Stomach smooth muscle (tissue), 2 donors: ENCODE measurements at regions not wholly inside any gene's neighbourhood (a gene's known extent, or its start where the extent isn't known, plus 50 kb on each side); places are given as distances from the start of the nearest gene placed in this dataset.

Source experiments
- H3K27ac ChIP-seq: one replicate; pipeline ENCODE4 v1.7.0; 2013; ENCODE audit warnings: mild to moderate bottlenecking, low read length, inconsistent platforms
- H3K27me3 ChIP-seq, 2 donors: one replicate each; pipeline ENCODE4 v1.7.0; 2013; ENCODE audit warnings: low read length in 2 of 2; ENCODE audit not compliant: insufficient read depth in 2 of 2, control insufficient read depth in 1 of 2
- H3K36me3 ChIP-seq, 2 donors: one replicate each; pipeline ENCODE4 v1.7.0; 2013; ENCODE audit warnings: low read length in 2 of 2; ENCODE audit not compliant: control insufficient read depth in 2 of 2, insufficient read depth in 2 of 2
- H3K4me1 ChIP-seq: one replicate; pipeline ENCODE4 v1.7.0; 2013; ENCODE audit warnings: low read length; ENCODE audit not compliant: control insufficient read depth, insufficient read depth
- H3K4me3 ChIP-seq, 2 donors: one replicate each; pipeline ENCODE4 v1.7.0; 2013; ENCODE audit warnings: low read length in 2 of 2
- H3K9ac ChIP-seq, 2 donors: one replicate each; pipeline ENCODE4 v1.7.0; 2013; ENCODE audit warnings: low read length in 2 of 2, mild to moderate bottlenecking in 1 of 2
- H3K9me3 ChIP-seq, 2 donors: one replicate each; pipeline ENCODE4 v1.7.0; 2013; ENCODE audit warnings: low read length in 2 of 2; ENCODE audit not compliant: control insufficient read depth in 2 of 2
- donor health status: healthy.
- donor health status: Pancreatic carcinoma.

DNA sequence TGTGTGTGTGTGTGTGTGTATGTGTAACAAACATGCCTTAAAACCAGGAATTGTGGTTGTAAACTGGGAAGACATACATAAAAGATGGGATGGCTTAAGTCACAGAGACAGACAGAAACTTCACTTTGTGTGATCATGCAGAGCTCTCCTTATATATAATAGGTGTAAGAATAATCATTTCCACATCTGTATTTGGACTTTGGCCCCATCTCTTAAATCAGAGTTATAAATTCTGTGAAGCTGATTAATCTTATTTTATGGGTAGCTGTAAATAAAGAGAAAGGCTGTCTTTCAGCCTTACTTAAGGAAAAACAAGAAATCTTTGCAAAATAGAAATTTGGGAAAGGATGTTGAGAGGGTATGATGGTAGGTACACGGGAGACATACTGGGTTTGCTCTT lies 174.6 kb upstream of the PITX2 start:
- no peaks in the 10 kb centered on the region for H3K9me3 ChIP-seq
- no peak overlapping the region for H3K27ac ChIP-seq
- no peaks in the 10 kb centered on the region for H3K36me3 ChIP-seq

DNA sequence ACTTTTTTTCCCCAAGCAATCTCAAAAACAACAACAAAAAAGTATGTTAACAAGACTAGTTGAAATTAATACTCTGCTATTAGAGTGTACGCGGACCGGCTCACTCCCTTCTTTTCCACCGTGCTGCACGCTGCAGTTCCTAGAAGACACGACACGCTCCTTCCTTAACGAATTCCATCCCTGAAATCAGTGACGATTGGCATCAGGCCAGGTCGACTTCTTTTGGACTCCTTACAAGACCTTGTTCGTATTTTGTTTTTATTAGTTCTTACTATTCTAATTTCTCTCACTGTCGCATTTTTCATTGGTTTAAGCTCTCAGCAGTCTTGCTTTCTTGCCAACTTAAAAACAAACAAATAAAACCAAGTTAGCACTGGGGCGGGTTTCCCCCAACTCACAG lies 175.8 kb upstream of the PITX2 start:
- Histone ChIP-seq H3K9ac (no peak overlapping the region), H3K4me1 (no peaks in the 10 kb centered on the region), H3K27ac (no peak overlapping the region), H3K9me3 (no peaks in the 10 kb centered on the region), H3K27me3 (no peaks in the 10 kb centered on the region), H3K36me3 (no peaks in the 10 kb centered on the region), H3K4me3 (no peak overlapping the region)

More for the DNA sequence above, 174.6 kb upstream of the PITX2 start:
- Histone ChIP-seq H3K4me1 (no peaks in the 10 kb centered on the region), H3K27me3 (no peaks in the 10 kb centered on the region), H3K4me3 (no peak overlapping the region), H3K9ac (no peak overlapping the region)

DNA sequence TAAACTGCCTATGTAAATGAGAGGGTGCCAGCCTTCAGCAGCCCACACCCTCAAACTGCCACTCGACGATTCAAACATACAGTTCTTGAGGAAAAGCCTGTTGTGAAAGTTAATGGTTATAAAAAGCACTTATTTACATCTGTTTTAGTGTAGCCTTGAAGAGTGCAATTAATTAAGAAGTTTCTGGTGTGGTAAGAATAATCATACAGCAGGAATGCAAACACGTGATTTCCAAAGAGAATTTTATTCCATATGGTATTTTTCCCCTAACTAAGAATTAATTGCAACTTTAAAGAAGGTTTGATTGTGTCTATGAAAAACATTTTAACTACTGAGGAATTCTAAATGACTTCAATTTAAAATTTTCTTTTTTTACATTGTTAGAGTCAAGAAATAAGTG lies 176.3 kb upstream of the PITX2 start:
- Histone ChIP-seq H3K36me3 (no peaks in the 10 kb centered on the region), H3K4me1 (no peaks in the 10 kb centered on the region), H3K9ac (no peak overlapping the region), H3K27me3 (no peaks in the 10 kb centered on the region), H3K4me3 (no peak overlapping the region), H3K9me3 (no peaks in the 10 kb centered on the region), H3K27ac (no peak overlapping the region)

DNA sequence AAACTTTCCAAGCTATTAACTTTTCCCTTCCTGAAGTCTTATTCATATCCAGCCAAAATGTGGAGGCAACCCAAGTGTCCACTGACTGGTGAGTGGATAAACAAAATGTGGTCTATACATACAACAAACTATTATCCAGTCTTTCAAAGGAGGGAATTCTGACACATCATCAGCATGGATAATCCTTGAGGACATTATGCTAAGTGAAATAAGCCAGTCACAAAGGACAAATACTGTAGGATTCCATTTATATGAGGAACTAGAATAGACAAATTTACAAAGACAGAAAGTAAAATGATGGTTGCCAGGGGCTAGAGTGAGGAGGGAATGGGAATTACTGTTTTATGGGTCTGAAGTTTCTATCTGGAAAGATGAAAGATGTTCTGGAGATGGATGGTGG lies 178.7 kb upstream of the PITX2 start:
- Histone ChIP-seq H3K4me3 (no peak overlapping the region), H3K9me3 (no peaks in the 10 kb centered on the region), H3K27ac (no peak overlapping the region), H3K36me3 (no peaks in the 10 kb centered on the region), H3K27me3 (no peaks in the 10 kb centered on the region), H3K9ac (no peak overlapping the region), H3K4me1 (no peaks in the 10 kb centered on the region)

DNA sequence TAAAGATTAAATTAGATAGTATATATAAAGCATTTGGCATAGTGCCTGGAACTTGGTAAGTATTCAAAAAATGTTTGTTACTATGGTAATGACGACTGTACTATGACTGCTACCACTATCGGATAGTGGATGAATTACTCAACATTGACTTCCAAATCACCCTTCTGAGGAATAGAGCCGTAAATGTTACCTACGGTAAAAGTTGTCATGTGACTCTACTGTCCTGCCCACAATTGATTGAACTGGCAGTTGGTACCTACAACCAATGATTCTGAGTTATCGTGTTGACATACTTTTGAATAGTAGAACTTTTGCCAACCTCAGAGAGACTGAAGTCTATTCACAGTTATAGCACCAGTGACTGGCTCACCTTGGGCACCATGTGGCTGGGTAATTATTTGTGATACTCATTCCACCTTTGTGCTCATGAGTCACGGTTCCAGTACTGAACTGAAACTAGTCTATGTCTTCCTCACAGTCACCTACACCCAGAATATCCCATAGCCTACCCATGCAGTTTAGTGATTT lies 185.5 kb upstream of the PITX2 start:
- H3K27ac ChIP-seq: no peak overlapping the region

DNA sequence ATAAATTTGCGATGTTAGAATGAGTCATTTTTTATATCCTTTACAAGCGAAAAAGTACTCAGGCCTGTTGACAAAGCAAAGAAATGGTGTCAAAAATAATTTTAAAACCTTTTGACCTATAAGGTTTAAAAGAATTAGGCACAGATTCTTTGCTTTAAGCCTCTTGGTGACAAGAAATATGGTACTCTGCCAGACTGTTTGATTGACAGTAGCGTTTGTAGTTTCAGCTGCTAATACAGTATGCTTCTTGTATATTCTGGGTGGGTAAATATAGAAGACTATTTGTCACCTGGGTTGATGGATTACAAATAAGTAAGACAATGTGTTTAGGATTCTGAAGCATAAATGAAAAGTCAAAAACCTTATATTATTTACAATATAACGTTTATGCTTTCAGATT lies 193.1 kb upstream of the PITX2 start:
- Histone ChIP-seq H3K9ac (no peak overlapping the region), H3K4me1 (no peaks in the 10 kb centered on the region), H3K27ac (no peak overlapping the region), H3K36me3 (no peaks in the 10 kb centered on the region), H3K27me3 (no peaks in the 10 kb centered on the region), H3K4me3 (no peak overlapping the region), H3K9me3 (no peaks in the 10 kb centered on the region)

More for the DNA sequence above, 185.5 kb upstream of the PITX2 start:
- Histone ChIP-seq H3K27me3 (no peaks in the 10 kb centered on the region), H3K4me1 (no peaks in the 10 kb centered on the region), H3K36me3 (no peaks in the 10 kb centered on the region), H3K9ac (no peak overlapping the region), H3K4me3 (no peak overlapping the region), H3K9me3 (no peaks in the 10 kb centered on the region)

DNA sequence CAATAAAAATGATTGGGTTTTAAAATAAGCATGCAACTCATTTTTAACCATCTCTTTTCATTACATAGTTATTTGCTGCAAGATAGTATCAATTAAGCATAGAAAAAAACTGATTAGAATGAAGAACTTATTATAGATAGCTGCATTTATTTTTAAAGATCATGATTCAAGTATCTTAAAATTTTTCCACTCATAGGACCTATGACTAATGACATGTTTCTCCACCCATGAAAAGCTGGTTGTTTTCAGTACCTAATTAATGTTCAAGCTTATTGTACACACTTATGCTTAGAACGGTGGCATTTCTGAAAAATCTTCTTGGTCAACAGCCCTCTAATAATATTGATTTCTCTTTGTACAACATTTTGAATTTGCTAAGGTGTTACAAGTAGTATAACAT lies 193.5 kb upstream of the PITX2 start:
- no peaks in the 10 kb centered on the region for H3K9me3 ChIP-seq
- H3K9ac ChIP-seq: no peak overlapping the region
- no peaks in the 10 kb centered on the region for H3K4me1 ChIP-seq
- no peaks in the 10 kb centered on the region for H3K27me3 ChIP-seq
- H3K36me3 ChIP-seq: no peaks in the 10 kb centered on the region
- no peak overlapping the region for H3K27ac ChIP-seq
- H3K4me3 ChIP-seq: no peak overlapping the region

DNA sequence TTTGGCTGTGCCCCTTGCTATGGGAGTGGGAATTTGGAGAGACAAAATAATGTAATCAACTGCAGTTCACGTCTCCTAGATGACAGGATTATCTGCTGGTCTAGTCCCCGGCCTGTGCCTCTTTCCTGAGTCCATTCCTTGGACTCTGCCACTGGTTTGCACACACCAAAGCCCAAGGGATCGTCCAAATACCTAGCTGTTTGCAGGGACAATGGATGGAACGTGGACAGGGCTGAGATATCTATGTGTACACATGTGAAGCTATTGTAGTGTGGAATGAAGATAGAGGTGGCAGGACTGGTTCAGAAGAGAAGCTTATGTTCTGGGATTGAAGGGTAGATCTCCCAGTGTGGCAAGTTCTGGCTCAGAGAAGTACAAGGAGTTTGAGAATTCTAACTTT lies 198.3 kb upstream of the PITX2 start:
- Histone ChIP-seq H3K9me3 (no peaks in the 10 kb centered on the region), H3K27me3 (no peaks in the 10 kb centered on the region), H3K36me3 (no peaks in the 10 kb centered on the region), H3K27ac (no peak overlapping the region), H3K4me1 (no peaks in the 10 kb centered on the region), H3K9ac (no peak overlapping the region), H3K4me3 (no peak overlapping the region)

DNA sequence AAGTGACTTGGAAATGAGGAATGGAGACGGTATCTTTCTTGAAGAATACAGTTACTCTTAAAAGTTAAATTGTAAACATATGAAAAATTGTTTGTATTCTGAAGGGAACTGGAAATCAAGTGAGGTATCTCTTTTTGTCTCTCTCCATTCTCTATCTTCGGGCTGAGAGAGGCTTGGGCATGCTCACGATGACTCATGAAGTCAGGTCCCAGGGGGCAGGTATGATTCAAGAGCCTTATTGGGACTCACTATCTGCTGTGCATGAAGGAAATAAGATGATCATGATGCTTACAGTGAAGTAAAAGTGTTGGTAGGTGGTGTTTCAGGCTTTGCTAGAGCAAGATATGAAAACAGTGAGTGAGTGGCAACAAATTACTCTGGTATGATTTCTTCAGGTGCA lies 200.4 kb upstream of the PITX2 start:
- Histone ChIP-seq H3K4me1 (no peaks in the 10 kb centered on the region), H3K9ac (no peak overlapping the region), H3K36me3 (no peaks in the 10 kb centered on the region), H3K4me3 (no peak overlapping the region), H3K27ac (no peak overlapping the region), H3K9me3 (no peaks in the 10 kb centered on the region), H3K27me3 (no peaks in the 10 kb centered on the region)

DNA sequence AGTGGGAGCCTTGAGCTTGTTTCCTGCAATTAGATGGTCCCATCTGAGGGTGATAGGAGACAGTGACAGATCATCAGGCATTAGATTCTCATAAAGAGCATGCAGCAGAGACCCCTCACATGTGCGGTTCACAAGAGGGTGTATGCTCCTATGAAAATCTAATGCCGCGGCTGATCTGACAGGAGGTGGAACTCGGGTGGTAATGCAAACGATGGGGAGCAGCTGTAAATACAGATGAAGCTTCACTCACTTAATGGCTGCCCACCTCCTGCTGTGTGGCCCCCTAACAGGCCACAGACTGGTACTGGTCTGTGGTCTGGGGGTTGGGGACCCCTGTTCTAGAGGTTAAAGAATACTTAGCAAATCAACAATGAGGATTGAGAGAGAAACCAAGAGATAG lies 201.5 kb upstream of the PITX2 start:
- Histone ChIP-seq H3K4me1 (no peaks in the 10 kb centered on the region), H3K4me3 (no peak overlapping the region), H3K9me3 (no peaks in the 10 kb centered on the region), H3K9ac (no peak overlapping the region), H3K27ac (no peak overlapping the region), H3K36me3 (no peaks in the 10 kb centered on the region), H3K27me3 (no peaks in the 10 kb centered on the region)

DNA sequence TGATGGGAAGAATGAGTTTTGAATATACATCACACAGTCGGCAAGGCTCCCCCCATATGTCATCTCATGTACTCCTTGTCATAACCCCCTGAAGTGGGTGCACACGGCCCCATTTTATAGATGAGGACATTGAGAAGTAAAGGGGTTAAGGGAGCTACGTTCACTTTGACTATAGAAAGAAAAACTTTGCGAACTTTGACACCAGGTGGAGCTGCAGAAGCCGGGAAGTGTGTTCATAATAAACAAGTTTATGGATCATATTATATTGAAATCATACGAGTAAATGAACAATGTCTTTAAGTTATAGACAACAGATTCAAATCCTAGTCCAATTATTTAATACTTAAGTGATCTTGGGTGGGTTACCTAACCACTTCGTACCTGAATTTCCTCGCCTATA lies 203.8 kb upstream of the PITX2 start:
- no peak overlapping the region for H3K4me3 ChIP-seq
- H3K9me3 ChIP-seq: no peaks in the 10 kb centered on the region
- H3K27ac ChIP-seq: no peak overlapping the region
- H3K9ac ChIP-seq: no peak overlapping the region
- no peaks in the 10 kb centered on the region for H3K36me3 ChIP-seq
- no peaks in the 10 kb centered on the region for H3K4me1 ChIP-seq
- no peaks in the 10 kb centered on the region for H3K27me3 ChIP-seq
